ENCODE measurements at regions not wholly inside any gene's neighbourhood (a gene's known extent, or its start where the extent isn't known, plus 50 kb on each side); places are given as distances from the start of the nearest gene placed in this dataset.

GRCh38 chr4:165651901-165652300 lies 221.1 kb upstream of the TLL1 start:
- no peak for DNase-seq (ENCODE audit: low spot score)
- intact Hi-C loops (cut with micrococcal nuclease; ENCODE audit: unreplicated experiment): loop anchor here (10.0 kb wide), 1 partner anchor 203 kb away; no protein-coding TSS in a partner anchor
- ATAC-seq: no peak
- no TSS peak for BruUV-seq (replicated peaks)
- no peak for FAIRE-seq
- no peak overlapping the region for H2AFZ ChIP-seq (ENCODE audit: low read length)
- no peaks in the 10 kb centered on the region for H4K20me1 ChIP-seq (ENCODE audit: insufficient read depth, low read length)
- TF ChIP-seq ZNF3 (CRISPR knock-in tag; IDR thresholded peaks at IDR 0.05) (no peak), IRF1 (CRISPR knock-in tag; IDR thresholded peaks at IDR 0.05; ENCODE audit: low read depth) (no peak), ZNF605 (CRISPR knock-in tag; IDR thresholded peaks at IDR 0.05) (no peak), HIVEP1 (CRISPR knock-in tag; IDR thresholded peaks at IDR 0.05) (no peak), ZBTB38 (CRISPR knock-in tag; IDR thresholded peaks at IDR 0.05) (no peak), CSRNP2 (CRISPR knock-in tag; conservative IDR thresholded peaks at IDR 0.05; ENCODE audit: low read depth) (no peak), DMAP1 (CRISPR knock-in tag; IDR thresholded peaks at IDR 0.05) (no peak), NCOA1 (CRISPR knock-in tag; IDR thresholded peaks at IDR 0.05) (no peak), ZNF207 (IDR thresholded peaks at IDR 0.05; ENCODE audit: borderline replicate concordance) (no peak), SYNCRIP (IDR thresholded peaks at IDR 0.05; ENCODE audit: insufficient read depth, low read depth, low read length) (no peak), GLI4 (CRISPR knock-in tag; IDR thresholded peaks at IDR 0.05; ENCODE audit: borderline replicate concordance) (no peak), ZNF331 (CRISPR knock-in tag; IDR thresholded peaks at IDR 0.05) (no peak), FOXP1 (IDR thresholded peaks at IDR 0.05) (no peak), FOXP1 (CRISPR knock-in tag; IDR thresholded peaks at IDR 0.05) (no peak)
- H3K4me2 ChIP-seq (ENCODE audit: low read depth, low read length): no peak overlapping the region
- POLR2A ChIA-PET: no interaction called here
- CTCF ChIA-PET (ENCODE audit: low intra/inter-chr PET ratio, low total read pairs): no interaction called here
- no peaks in the 10 kb centered on the region for H3K27me3 ChIP-seq (ENCODE audit: control insufficient read depth in 1 of 2, insufficient read depth in 2 of 2, low read length in 2 of 2)
- no peaks in the 10 kb centered on the region for H3K36me3 ChIP-seq (replicated peaks in 1 of 2; ENCODE audit: control insufficient read depth in 1 of 2, insufficient read depth in 2 of 2, low read length in 2 of 2)
- H3K4me3 ChIP-seq (replicated peaks in 1 of 3; ENCODE audit: insufficient read depth in 1 of 3, low read depth in 2 of 3, low read length in 3 of 3): no peak overlapping the region
- peaks cover 41% of the 10 kb centered on the region for H3K4me1 ChIP-seq (ENCODE audit: insufficient read depth, low read length)
- no peaks in the 10 kb centered on the region for H3K9me3 ChIP-seq (ENCODE audit: low read length)
- H3K27ac ChIP-seq (ENCODE audit: extremely low read length, insufficient read depth, low read length): no peak overlapping the region
- H3K9ac ChIP-seq (ENCODE audit: insufficient read depth, low read depth, low read length): no peak overlapping the region
- in situ Hi-C loops (cut with HindIII; ENCODE audit: extremely low pct_ligation_motif_present, low pct_unique_long_range_greater_than_20kb): no loop called here
- 38% methylated on average over 1 of the region's 1 CpG for WGBS (ENCODE audit: low lambda C conversion rate)
- no peaks in the 10 kb centered on the region for H3K79me2 ChIP-seq (ENCODE audit: insufficient read depth, low read length)
